GM19238 (cell line): ENCODE measurements at regions not wholly inside any gene's neighbourhood (a gene's known extent, or its start where the extent isn't known, plus 50 kb on each side); places are given as distances from the start of the nearest gene placed in this dataset.
"Not testable (repeated sequence)": the region's sequence is repeated elsewhere in the genome, so short reads cannot be mapped to it uniquely, and the experiment has no call there.

Experiments used
- DNase-seq: peaks from one replicate; pipeline ENCODE4 v3.0.0; 2011; ENCODE audit warnings: low spot score; ENCODE audit not compliant: insufficient read length

GRCh38 chr4:171016145-171016544, 797.1 kb upstream of the GALNTL6 start:
- no peak for DNase-seq

GRCh38 chr4:171015441-171015840, 797.8 kb upstream of the GALNTL6 start:
- no peak for DNase-seq

DNA sequence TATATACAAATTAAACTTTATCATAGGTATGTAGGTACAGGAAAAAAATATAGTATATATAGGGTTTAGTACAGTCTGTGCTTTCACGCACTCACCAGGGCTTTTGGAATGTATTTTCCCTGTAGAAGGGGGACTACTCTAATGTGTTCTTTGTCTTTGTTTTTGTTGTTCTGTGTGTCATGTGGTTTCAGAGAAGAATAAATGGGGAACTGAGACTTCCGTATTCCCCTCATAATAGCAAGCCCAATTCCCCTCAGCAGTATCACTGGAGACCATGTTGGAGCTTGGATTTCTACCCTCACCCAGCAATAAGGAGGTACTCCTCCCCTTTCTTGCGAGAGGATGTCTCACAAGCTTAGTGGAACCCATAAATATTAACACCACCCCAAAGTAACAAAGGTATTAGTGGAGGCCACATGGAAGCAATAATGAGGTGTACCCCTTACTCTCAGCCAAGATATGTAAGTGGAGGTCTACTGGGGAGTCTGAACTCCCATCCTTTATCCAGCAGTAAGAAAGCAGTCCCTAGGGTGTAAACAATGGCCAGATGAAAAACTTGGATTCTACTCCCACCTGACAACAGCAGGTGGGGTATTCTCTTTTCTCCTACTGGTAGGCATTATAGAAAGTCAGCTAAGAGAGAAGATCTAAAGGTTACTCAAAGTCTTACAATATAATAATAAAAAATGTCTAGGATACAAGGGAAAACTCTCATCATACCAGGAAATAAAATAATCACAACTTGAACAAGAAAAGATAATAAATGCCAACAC, 805.4 kb upstream of the GALNTL6 start:
- DNase-seq, result no peak

DNA sequence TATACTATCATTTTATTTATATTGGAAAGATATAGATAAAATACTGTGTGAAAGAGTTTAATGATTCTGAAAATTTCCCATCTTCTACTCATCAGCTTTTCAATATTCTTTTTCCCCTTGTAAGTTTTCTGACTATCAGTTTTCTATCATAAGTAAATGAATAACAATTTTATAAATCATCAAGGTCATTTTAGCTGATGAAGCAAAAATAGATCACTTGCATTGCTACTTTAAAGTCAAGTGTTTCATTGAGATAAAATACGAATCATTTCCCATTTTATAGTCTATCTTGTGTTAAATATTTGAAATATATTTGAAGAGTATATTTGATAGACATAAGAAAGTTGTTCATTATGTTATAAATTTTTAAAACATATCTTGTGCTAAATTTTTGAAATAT, 811.0 kb upstream of the GALNTL6 start:
- DNase-seq, result no peak

DNA sequence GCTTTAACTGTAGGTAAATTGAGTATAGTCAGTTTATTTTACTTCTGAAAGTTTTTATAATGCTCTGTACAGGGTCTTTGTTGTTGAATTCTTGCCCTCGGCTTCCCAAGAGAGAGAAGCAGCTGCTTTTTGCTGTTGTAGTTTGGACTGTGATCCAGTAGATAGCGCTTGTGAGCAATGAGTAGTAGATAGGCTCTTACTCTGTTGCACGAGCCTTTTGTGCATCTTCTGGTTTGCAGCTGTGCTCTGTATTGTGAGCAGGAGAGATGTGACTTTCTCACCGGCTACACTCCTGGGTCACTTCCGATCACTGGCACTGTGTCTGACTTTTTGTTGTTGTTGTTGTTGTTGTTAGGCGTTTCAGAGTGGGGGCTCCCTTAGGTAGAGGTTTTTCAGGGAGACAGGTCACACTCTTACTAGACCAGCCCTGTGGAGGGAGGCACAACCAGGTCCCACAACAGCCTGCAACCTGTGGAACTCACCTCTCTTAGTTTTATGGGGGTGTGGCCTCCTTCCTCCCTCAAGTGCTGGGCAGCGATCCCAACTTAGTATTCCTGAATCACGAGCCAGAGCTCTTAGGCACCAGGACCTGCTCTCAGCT, 822.1 kb upstream of the GALNTL6 start:
- no peak for DNase-seq

GRCh38 chr4:170988446-170988845, 824.8 kb upstream of the GALNTL6 start:
- no peak for DNase-seq

- no peak for DNase-seq
These were observed 833.5 kb upstream of the GALNTL6 start for GRCh38 chr4:170979736-170980135.

DNA sequence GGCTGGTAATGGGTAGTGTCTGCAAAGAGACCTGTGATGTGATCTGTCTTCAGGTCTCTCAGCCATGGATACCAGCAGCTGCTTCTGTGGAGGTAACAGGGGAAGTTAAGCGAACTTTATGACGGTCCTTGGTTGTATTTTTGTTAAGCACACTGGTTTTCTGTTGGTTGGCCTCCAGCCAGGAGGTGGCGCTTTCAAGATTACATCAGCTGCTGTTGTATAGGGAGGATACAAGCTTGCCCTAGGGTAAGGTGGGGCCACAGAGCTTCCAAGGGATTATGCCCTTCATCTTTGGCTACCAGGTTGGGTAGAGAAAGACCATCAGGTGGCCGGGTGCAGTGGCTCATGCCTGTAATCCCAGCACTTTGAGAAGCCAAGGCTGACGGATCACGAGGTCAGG, 834.2 kb upstream of the GALNTL6 start:
- no peak for DNase-seq

GRCh38 chr4:170949084-170949483, 859.3 kb upstream of the AADAT start:
- no peak for DNase-seq

GRCh38 chr4:170940043-170940724, 850.4 kb upstream of the AADAT start:
- DNase-seq, result no peak

GRCh38 chr4:170938588-170938987, 848.8 kb upstream of the AADAT start:
- DNase-seq, result no peak

DNA sequence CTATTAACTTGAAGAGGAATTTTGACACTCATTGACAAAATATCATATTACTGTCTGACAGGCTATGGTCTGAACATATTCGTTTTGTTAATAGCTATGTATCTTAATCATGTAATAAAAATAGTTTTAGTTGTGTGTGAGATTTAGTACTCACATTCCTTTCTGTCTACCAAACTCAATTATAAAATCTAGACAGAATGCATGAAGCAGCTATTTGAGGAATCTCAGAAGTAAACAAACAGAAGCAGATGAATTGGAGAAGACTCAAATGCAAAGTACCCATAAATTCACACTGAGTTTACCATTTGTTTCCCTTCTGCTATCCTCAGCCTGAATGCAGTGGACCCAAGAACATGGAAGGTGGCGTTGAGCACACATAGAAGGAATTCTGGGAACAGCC, 841.6 kb upstream of the AADAT start:
- no peak for DNase-seq

DNA sequence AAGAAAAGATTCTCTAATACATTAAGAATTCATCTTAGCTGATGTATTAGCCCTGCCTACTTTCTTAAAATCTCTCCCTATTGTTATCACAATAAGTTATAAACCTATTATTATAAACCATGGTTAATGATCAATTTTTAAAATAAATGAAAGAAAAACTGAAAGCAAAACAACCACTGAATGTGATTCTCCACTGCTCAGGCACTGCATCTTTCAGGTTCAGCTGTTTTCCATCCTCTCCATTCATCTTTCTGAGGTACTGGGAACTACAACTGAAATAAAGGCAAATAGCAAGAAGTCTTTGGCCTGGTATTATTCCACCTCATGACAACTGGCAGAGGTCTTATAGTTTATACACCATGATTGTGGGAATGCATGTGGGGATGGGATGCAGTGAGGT, 798.9 kb upstream of the AADAT start:
- DNase-seq, result no peak

DNA sequence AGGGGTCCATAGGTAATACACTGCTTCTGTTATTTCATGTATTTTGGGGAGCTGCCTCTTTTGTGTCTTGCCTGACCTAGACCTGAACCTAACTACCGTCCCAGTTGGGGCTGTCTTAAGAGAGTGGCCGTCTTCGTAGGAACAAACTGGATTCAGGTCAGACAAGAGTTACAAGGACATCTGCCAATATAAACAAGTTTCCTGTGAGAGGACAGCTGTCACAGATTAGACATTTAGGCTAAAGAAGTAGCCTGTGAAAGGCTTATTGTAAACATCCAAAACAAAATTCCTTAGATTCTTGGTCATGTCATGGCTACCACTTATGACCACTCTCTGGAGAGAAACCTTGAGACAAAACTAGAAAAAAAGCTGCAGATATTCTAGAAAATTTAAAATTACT, 797.6 kb upstream of the AADAT start:
- DNase-seq, result no peak

GRCh38 chr4:170884969-170885570, 795.3 kb upstream of the AADAT start:
- DNase-seq, result no peak

- DNase-seq, result not testable (repeated sequence)
These were observed 791.9 kb upstream of the AADAT start for GRCh38 chr4:170881646-170882045.

DNA sequence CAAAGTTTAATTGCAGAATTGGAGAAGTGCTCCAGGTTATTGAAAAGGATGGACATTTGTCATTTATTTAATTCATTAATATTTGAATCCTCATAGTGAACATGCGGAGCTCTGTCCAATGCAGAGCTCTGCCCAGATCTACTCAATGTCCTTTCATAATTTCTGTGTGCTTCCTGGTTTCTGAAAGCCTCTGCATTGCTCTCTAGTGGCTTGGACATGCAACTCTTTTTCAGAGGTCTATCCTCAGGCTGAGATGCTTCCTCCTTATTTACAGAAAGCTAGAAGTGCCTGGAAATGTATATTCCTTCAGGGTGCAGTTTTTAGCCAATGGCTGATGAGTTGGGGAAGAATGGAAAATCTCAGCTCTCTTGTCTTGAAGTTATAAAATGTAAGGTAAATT, 786.1 kb upstream of the AADAT start:
- no peak for DNase-seq

- no peak for DNase-seq
These were observed 783.0 kb upstream of the AADAT start for GRCh38 chr4:170872794-170873193.

- DNase-seq, result no peak
These were observed 778.4 kb upstream of the AADAT start for GRCh38 chr4:170868170-170868569.

DNA sequence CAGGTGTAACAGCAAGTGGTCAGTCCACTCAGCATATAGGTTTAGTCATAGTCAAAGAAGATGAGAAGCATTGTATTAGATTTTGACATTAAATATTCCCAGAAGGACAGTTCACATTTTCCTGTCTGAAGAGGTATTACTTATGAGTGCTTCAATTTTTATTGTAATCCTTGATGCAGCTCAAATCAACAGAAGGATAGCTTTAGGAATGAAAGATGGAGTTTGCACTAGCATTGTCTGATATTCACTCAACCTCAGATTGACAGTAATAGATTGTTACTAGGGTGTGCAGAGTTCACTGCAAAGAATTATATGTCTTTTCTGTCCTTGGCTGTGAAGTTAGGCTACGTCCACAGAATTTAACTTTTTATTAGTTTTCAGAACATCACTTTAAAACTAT, 764.3 kb upstream of the AADAT start:
- no peak for DNase-seq

- peak; percentile 3 for DNase-seq
These were observed 763.8 kb upstream of the AADAT start for GRCh38 chr4:170853422-170854021.

GRCh38 chr4:170849969-170850368, 760.2 kb upstream of the AADAT start:
- no peak for DNase-seq
